T-helper 2 cell (primary cell): ENCODE measurements at regions not wholly inside any gene's neighbourhood (a gene's known extent, or its start where the extent isn't known, plus 50 kb on each side); places are given as distances from the start of the nearest gene placed in this dataset.

ENCODE experiments used
- DNase-seq, 5 experiments: peaks; one replicate each; pipeline versions ENCODE4 v3.0.0 to v3.0.0-alpha.2; 2012 to 2022

DNA sequence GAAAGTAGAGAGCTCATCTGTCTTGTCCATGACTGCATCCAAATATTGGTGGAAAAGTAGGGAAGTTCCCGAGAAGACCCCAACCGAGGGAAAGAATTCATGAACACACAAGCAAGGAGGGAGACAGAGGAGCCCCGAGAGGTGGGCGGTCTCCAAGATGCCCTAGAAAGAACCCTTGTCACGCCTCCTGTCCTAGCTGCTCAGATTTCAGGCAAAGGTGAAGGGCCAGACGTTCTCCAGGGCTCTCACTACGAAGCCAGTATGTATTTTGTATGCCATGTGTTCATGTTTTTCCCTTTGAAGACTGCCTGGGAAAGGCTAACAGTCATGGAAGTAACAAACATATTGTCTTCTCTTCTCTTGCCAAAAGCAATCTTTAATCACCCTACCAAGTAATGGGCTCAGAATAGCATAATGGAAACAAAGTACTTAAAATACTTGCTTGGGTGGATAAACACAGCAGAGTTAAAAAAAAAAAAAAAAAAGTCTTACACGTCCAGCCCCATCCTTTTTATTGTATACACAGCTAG lies 99.2 kb upstream of the TBX3 start:
- DNase-seq, result no peak

GRCh38 chr12:114780746-114781399 lies 96.9 kb upstream of the TBX3 start:
- no peak for DNase-seq

GRCh38 chr12:114779647-114780046 lies 95.7 kb upstream of the TBX3 start:
- no peak for DNase-seq

DNA sequence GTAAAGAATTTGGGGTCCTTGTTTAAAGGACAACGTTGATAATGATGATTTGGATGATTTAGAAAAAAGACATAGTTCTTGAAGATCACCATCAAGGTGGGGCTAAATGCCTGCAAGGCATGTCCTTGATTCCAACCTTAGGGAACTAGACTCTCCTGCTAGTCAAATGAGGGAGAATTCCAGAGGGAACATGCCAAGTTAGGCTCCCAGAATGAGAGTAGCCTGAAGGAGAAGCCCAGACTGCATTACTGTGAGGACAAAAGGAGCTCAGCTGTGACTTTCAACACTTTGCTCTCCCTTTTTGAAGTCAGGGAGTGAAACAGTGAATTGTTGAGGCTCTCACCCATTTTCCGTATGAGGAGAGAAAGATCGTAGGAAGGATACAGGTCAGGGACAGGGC lies 95.2 kb upstream of the TBX3 start:
- no peak for DNase-seq

- DNase-seq, result no peak
Measured at GRCh38 chr12:114776731-114777442, 92.9 kb upstream of the TBX3 start.

DNA sequence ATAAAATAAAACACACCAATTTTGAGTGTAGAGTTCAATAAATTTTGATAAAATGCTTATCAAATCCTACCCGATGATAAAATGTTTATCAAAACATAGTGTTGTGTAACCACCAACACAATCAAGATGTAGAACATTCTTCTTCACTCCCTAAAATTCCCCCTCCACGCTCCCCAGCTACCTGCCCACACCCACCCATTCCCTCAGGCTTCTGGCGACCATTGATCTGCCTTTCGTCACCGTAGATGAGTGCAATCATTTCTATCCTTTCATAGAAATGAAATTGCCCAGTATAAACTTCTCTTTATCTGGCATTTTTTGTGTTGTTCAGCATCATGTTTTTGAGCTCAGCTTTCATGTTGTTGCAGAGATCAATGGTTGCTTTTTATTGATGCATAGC lies 90.7 kb upstream of the TBX3 start:
- no peak for DNase-seq

DNA sequence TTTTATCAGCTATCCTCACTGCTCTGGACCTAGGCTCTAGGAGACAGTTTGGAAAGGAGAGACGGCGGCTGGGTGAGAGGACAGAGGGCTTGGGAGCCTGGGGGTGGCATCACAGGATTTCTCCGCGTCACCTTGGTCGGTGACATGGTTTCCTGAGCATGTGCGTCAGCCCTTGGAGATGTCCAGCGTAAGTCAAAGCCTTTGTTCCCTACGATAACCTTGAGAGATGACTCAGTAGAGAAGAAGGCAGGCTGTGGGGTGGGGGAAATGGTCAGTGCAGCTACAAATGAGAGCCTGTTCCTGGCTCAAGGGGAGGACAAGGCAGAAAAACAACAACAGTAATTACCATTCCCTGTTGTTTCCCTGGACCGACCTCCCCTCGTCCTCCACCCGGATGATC lies 90.2 kb upstream of the TBX3 start:
- no peak for DNase-seq

DNA sequence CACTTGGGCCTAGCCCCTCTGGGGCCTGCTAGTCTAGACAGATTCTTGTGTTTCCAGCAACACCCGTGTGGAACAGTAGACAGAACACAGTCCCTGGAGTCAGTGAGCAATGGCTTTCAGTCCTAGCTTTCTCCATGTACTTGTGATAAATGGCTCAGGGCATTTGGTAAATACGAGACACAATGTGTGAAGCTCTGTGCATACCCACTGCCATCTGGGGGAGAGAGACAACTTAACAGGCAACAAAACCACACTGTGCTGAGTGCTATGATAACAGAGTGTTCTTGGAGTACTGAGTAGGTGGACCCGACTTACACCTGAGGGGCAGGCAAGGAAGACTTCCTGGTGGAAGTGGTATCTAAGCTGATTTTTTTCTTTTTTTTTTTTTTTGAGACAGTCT lies 86.3 kb upstream of the TBX3 start:
- DNase-seq, result no peak

GRCh38 chr12:114769634-114770033 lies 85.7 kb upstream of the TBX3 start:
- DNase-seq, result no peak

DNA sequence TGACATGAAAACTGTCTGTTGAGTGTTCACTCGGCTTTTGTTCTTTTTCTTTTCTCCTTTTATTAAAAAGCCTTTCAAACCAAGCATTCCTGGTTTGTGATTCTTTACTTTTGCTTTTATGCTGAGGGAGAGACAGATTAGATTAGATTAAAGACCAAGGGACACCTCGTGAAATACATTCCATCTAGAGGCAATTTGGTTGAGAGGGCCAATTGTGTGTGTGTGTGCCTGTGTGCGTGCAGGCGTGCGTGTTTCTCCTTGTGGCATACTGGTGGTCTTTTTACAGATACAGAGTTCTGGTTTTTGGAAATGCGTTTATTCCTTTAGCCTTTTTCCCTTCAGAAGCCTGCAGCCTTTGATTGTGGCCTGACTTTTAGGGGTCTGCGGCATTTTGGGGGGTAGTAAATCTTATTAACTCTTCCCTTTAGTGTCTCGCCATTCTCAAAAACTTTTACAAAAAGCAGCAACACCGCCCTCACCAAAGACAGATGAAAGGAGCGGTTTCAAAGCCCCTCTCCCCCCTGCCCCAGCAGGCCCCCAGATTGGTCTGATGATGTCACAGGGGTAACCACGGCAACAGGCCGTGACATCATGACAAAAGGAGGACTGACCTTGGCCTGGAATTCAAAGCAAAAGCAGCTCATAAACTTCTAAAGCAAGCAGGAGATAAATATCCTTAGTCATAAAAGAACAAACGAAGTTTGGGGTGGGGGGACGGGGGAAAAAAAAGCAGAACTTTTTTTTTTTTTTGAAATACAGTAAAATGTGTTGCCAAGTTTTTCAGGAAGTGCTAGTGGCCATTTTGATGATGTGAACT lies 84.1 kb upstream of the TBX3 start:
- no peak for DNase-seq

GRCh38 chr12:114767084-114767760 lies 83.2 kb upstream of the TBX3 start:
- DNase-seq, result no peak

DNA sequence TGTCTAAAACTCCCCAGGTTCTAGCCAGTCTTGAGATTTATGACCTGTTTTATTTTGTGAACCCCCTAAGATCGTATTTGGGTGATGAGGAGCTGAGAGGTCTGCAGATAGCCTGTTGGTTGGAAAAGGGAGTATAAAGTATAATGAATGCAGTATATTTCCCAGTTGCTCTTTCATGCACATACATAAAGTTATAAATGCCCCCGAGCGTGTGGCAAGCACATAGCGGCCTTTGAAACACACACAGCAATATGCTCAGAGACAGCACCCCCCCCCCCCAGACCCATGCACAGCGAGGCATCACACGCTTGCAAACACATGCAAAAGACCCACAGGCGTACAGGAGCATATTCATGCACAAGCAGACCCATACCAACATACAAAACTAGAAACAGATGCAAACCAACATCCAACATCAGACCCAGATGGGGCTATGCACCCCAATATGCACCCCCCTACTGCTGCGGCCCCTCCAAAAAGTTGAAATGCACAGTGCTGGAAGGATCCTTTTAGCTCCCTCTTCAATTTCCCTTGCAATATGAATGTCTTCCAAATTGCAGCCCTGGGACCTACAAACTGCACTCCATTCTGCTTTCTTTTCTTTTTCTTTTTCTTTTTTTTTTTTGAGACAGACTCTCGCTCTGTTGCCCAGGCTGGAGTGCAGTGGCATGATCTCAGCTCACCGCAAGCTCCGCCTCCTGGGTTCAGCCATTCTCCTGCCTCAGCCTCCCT lies 82.2 kb upstream of the TBX3 start:
- DNase-seq, result no peak

GRCh38 chr12:114764510-114764909 lies 80.5 kb upstream of the TBX3 start:
- DNase-seq, result no peak

- peak in 1 of 5 experiments; percentile 42 for DNase-seq
Measured at GRCh38 chr12:114762490-114763110, 78.6 kb upstream of the TBX3 start.

GRCh38 chr12:114760151-114760877 lies 76.3 kb upstream of the TBX3 start:
- DNase-seq, result no peak

- DNase-seq, result no peak
Measured at GRCh38 chr12:114759635-114760034, 75.7 kb upstream of the TBX3 start.

DNA sequence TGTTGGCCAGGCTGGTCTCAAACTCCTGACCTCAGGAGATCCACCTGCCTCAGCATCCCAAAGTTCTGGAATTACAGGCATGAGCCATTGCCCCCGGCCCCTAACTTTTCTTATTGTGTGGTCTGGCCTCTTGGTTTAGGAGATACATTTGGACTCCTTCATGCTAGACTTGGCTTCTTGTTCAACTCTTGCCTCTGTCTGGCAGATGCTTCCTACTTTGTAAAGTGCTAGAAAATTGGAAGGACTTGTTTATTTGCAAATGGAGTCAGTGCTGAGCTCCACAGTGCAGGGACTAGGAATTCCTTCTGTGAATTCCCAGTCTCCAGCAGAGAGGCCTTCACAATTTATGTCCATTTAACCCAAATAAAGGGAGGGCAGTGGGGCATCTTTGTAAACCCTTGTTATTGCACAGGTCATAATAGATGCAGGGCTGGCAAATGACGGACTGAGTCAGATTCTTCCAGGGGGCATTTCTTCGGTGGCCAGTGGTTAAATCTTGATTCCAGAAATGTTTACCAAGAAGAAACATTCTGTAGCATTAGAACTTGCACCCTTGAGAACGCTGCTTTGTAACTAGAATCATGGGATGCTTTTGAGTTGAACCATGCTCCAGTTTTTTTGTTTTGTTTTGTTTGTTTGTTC lies 73.8 kb upstream of the TBX3 start:
- DNase-seq, result no peak

- no peak for DNase-seq
Measured at GRCh38 chr12:114752217-114752616, 68.2 kb upstream of the TBX3 start.

GRCh38 chr12:114751712-114752111 lies 67.7 kb upstream of the TBX3 start:
- DNase-seq, result no peak

DNA sequence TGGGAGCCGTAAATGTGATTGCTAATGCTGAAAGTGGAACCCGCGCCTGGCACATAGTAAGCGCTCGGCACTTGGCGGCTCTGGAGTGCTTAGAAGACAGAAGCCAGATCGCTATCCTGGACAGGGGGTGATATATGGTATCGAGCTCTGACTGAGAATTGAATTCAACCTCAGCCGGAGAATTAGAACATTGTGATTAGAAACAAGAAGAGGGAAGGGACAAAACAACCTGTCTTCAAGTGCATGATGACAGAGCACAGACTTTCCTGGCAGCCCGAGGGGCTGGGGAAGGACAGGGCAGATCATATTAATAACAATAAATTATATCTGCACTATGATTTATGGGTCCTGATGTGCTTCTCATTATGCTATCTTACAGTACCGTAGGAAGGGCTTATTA lies 66.9 kb upstream of the TBX3 start:
- DNase-seq, result no peak

GRCh38 chr12:114749065-114749464 lies 65.1 kb upstream of the TBX3 start:
- DNase-seq, result no peak
